GM12875 (cell line): ENCODE measurements at regions not wholly inside any gene's neighbourhood (a gene's known extent, or its start where the extent isn't known, plus 50 kb on each side); places are given as distances from the start of the nearest gene placed in this dataset.

Experiments
- H3K4me3 ChIP-seq: one replicate; pipeline ENCODE4 v1.5.1; 2011; ENCODE audit warnings: low read depth, low read length, control low read depth
- TF ChIP-seq, protein P1 (sequence below): IDR thresholded peaks from 2 replicates; pipeline ENCODE4 v1.5.1; 2011; ENCODE audit warnings: low read depth, mild to moderate bottlenecking, control low read depth, inconsistent platforms, low read length, moderate library complexity, borderline replicate concordance; ENCODE audit not compliant: insufficient read depth

DNA sequence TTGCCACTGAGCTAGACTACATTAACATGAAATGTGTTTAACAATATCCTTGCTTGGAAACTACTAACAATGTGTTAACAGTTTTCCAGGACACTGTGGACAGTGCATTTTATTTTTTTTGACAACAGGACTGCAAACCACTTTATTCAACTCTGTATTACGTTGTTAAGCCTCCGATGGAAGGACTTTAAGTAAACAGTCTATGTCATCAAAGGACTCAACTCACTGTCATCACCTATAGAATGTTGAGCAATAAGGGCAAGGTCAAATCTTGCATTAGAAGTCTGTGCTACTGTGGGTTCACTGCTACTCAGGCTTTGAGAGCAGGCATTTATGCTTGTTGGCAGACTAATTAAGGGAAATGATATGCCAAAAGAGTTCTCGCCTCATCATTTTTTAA is 483.7 kb downstream of the FLRT2 start:
- TF ChIP-seq, protein P1, sequence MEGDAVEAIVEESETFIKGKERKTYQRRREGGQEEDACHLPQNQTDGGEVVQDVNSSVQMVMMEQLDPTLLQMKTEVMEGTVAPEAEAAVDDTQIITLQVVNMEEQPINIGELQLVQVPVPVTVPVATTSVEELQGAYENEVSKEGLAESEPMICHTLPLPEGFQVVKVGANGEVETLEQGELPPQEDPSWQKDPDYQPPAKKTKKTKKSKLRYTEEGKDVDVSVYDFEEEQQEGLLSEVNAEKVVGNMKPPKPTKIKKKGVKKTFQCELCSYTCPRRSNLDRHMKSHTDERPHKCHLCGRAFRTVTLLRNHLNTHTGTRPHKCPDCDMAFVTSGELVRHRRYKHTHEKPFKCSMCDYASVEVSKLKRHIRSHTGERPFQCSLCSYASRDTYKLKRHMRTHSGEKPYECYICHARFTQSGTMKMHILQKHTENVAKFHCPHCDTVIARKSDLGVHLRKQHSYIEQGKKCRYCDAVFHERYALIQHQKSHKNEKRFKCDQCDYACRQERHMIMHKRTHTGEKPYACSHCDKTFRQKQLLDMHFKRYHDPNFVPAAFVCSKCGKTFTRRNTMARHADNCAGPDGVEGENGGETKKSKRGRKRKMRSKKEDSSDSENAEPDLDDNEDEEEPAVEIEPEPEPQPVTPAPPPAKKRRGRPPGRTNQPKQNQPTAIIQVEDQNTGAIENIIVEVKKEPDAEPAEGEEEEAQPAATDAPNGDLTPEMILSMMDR: no peak

GRCh38 chr14:86012461-86012860 is 482.5 kb downstream of the FLRT2 start:
- TF ChIP-seq, protein P1: no peak
- no peak overlapping the region for H3K4me3 ChIP-seq

More for the DNA sequence above, 483.7 kb downstream of the FLRT2 start:
- no peak overlapping the region for H3K4me3 ChIP-seq

DNA sequence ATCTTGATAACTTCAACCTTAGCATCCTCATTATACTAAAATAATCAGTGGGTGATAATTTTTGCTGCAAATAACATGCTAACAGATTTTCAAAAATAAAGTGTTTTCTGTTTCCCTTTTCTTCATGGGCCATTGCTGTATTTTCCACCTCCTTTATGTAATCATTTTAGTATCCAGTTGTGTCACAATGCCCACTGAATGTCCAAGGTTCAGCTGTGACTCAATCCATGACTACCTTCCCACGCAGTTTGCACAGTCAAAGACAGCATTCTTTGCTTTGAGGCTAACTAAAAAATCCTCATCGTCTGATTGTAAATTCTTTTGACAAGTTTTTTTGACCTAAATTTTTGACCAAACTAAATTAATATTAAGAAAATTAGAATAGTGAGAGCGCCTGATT is 474.1 kb downstream of the FLRT2 start:
- H3K4me3 ChIP-seq: no peak overlapping the region
- TF ChIP-seq, protein P1: no peak

- no peak overlapping the region for H3K4me3 ChIP-seq
- TF ChIP-seq, protein P1: no peak
These were observed 466.6 kb downstream of the FLRT2 start for GRCh38 chr14:85996551-85996950.

- TF ChIP-seq, protein P1: no peak
- no peak overlapping the region for H3K4me3 ChIP-seq
These were observed 461.2 kb downstream of the FLRT2 start for GRCh38 chr14:85991156-85991555.

DNA sequence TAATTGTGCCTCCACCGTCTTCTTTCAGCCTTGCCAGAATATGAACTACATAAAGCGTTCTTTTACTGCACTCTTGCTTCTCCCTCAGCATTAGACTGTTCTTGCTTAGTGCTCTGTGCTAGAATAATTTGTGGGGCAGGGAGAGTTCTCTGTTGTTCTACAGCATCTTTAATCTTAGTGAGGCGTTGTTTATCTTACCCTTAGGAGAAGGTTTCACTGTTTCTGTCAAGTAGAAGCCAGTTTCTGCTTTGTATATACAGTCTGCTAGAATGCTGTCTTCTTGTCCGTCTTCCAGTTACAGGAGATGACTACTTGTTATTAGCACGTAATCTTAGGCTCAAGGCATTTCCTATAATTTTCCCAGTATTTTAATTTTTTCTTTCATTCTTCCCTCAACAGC is 458.0 kb downstream of the FLRT2 start:
- TF ChIP-seq, protein P1: no peak
- no peak overlapping the region for H3K4me3 ChIP-seq

DNA sequence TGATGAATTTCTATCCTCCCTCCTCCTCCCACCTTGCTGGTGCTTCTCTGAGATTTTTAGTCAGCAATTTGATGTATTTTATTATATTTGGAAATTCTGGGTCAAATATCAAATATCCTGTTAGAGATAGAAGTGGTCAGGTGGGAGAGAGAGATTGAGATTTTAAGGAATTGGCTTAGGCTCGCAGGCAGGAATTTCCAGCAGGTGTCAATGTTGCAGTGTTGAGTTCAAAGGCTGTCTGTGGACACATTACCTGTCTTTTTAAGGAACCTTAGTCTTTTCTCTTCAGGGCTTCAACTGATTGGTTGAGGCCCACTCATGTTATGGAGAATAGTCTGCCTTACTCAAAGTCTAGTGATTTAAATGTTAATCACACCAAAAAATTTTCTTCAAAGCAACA is 457.3 kb downstream of the FLRT2 start:
- TF ChIP-seq, protein P1: no peak
- H3K4me3 ChIP-seq: no peak overlapping the region
